HG02759 (cell line): ENCODE measurements at regions not wholly inside any gene's neighbourhood (a gene's known extent, or its start where the extent isn't known, plus 50 kb on each side); places are given as distances from the start of the nearest gene placed in this dataset.

Experiments
- ATAC-seq: cut with Tn5 transposase; IDR thresholded peaks from one replicate; pipeline ENCODE4 v1.9.1; 2021; ENCODE audit warnings: mild to moderate bottlenecking, moderate library complexity; ENCODE audit not compliant: unreplicated experiment

DNA sequence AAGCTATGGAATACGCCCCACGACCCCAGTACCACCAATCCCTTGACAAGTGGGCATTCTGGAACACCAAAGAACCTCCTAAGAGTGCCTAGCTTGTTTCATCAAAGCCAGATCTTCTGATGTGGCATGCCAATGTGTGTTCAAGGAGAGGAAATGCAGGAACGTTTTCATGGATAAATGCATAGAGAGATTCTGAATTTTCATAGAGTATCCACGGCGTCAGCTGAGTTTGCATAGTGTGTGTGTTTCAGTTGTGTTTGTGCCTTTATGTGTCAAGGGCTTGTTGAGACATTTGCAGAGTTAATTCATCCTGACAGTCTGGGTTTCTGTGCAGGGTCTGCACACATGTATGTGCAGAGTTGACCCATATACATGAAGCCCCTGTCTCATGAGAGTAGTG lies 172.7 kb upstream of the LRFN2 start:
- no peak for ATAC-seq

DNA sequence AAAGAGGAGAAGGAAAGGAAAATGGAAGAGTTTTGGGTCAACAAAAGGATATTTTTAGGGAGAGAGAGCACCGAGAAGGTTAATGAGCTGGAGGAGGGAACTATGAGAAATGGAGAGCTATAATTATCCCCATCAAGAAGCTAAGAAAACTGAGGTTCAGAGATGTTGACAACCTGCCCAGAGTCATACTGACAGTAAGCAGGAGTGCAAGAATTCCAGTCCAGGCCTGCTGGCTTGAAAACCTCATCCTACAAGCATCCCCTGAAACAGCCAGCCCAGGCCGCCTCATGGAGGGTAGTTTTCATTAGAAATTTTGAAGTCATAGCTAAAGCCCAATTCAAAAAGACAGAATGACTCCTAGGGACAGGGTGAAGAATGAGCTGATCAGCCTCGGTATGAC lies 172.1 kb upstream of the LRFN2 start:
- ATAC-seq: no peak

DNA sequence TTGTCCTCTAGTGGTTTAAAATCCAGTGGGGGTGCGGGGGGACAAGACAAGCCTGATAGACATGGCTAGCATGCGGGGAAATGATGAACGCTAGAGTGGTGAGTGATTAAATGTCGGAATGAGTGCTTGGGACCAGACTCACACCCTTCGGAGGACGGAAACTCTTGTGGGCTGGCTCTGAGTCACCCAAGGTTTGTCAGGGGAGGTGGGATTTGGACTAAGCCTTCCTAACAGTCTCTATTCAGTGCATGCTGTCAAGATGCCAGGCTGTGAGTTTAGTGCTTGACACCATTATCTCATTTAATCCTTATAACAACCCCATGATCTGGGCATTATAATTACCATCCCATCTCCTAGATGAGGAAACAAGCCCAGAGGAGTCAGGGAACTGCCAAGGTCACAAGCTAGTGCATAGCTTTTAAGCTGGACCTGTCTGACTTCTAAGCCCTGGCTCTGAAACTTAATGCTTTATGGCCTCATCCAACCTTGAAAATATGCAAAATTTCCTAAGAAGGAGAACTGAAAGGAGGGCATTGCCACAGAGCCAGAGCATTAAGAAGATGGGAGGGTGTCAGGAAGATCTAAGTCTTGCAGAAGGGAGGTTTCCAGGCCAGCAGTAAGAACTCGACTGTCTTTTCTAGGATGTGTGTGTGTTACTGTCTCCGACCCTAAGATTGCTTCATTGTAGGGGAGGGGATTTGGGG lies 168.7 kb upstream of the LRFN2 start:
- no peak for ATAC-seq

DNA sequence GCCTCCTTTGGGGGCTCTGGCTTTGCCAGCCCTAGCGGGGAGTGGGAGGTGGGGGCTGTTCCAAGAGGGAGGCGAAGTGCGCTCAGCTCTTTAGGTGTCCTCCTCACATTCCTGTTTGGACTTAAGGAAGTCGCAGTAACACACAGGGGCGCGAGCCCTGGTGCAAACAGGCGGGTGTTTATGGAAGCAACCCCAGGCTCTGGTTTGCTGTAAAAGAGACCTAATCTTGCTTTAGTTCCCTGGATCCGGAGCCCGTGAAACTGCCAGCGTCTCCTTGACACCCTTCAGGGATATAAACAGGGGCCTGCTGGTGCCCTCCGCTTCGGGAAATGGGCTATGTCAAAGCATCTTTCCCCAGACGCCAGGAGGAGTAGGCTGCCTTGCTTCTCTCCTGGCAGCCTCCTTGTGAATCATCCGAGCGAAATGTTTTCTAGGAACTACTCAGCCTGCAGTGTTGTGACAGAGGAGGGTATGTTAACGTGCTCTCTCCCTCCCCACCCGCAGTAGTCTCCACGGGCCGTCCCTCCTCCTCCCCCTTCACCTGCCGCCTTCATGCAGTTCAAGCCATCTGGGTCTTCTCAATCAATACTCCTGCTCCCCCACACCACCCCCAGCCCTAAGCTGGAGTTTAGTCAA lies 168.0 kb upstream of the LRFN2 start:
- no peak for ATAC-seq

DNA sequence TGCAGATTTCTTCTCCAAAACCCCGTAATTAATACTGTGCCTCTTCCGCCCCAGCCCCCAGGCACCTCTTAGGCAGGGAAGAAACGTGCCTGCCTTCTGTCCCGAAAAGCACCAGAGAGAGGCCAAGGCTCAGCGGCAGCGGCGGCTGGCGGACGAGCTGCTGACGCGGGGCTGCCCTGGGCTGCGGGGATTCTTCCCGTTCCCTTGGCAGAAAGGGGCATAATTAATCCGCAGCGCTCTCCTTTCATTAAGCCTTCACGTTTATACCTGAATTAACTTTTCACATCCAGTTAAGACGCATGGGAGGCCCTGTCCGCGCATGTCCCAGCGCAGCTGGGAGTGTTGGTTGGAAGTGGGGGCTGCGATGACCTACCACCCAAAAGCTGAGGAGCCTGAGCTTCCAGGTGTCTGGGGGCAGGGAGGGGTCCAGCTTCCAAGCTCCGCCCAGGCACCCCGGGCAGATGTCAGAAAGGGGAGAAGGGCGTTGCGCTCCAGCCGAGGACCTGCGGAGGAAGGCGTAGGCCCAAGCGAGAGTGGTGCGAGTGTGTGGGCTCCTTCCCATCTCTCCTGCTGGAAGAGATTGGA lies 167.4 kb upstream of the LRFN2 start:
- no peak for ATAC-seq

DNA sequence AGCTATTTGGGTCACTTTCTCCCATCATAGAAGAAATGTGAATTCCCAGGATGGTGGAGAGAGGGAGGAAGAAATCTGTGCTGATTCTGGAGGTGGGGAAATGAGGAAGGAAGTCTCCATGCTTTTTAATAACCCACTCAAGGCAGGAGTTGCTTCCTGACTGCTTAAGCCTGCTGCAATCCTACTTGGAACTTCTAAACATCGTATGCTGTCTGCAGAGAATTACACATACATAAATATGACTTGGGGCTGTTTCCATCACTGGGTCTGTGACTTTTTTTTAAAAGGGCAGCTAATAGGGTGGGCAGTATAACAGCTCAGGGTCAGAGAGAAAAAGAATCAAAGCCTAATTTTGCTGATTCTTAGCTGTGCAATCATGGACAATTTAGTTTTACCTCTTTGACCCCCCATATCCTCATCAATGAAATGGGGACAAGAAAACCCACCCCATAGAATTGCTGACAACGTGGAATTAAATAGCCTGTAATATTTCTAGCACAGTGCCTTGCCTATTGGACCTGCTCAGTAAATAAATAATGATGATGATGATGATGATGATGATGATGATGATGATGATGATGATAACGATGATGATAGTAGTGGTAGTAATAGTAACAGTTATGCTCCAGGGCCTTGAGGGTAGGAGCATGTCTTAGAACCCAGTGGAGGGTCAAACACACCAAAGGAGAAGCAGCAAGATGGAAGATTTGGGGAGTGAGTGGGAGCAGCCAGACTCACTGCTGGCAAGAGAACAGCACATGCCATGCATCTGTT lies 166.7 kb upstream of the LRFN2 start:
- no peak for ATAC-seq

DNA sequence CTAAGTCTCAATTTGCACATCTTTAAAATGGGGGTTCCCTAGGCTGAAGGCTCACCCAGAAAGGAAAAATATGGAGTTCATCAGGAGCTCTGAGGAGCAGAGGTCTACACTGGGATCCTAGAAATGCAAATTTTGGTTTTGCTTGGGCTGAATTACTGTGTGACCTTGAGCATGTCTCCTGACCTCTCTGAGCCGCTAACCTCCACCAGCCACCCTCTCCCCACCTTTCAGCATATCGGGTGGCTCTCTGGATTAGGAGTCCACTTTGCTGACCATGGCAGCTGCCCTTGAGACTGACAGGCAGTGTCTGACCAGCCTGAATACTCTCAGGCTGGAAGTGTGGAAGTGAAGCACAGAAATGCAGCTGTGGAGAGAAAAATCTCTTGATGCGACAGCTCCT lies 165.9 kb upstream of the LRFN2 start:
- no peak for ATAC-seq

DNA sequence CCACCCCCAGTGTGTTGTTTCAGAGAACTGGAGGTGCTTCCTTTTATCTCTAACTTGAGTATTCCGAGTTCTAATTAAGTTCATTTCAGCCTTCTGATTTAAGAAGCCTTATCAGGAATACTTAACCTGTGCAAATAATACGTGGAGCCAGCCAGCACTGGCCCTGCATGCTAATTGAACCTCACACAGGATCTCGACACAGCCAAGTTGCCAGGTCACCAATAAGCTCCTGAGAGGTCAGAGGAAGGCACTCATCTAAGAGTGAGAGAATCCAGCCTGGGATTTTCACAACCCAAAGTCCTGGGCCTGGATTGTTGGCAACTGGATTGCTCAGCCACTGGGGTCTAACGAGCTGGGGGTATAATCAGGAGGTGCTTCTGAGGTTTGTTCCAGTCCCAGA lies 157.7 kb upstream of the LRFN2 start:
- no peak for ATAC-seq

DNA sequence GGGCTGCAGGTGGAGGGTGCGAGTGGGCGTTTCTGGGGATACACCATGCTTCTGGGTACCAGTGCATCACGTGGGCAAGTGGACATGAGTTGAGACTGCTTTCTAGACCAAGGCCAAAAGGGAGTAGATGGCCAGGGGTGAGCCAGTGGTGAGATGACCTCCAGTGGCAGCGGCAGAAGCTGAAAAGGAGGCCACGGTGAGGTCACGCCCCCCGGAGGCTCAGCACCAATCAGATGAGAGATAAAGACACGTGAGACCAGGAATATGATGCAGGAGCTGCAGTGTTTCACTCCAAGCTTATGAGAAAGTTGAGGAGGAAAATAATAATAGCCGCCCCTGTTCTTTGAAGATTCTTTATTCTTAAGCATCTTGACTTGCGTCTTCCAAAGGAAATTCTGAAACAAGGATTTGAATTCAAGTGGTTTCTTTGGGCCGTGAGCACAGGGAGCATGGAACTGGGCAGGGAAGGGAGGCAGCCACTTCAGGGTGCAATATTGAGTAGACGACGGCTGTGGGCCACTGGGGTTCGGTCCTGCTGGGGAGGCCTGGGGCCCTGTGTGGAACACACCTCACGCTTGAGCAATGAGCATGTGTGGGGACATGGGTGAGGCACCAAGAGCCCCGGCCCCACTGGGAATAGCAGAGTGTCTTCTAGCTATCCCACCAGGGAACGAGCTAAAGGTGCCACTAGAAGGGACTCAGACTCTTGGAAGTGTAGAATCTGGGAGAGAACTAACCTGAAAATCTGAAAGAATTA lies 156.7 kb upstream of the LRFN2 start:
- no peak for ATAC-seq

DNA sequence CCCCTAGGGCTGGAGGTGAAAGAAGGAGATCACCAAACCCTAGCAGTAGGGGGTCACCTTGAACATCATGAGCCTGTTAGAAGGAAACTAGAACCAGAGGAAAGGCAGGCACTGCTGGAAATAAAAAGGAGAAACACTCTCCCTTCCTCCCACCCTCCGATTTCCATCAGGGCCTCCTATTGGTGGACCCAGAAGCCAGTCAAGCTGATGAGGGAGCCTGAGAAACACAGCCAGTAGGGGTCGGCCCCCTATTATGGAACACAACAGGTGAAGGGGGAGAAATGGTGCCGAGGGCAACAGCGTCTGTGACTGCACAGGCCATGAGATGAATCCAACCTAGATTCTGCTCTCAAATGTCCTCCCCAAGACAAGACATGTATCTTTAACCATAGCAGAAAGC lies 156.1 kb upstream of the LRFN2 start:
- ATAC-seq: no peak

DNA sequence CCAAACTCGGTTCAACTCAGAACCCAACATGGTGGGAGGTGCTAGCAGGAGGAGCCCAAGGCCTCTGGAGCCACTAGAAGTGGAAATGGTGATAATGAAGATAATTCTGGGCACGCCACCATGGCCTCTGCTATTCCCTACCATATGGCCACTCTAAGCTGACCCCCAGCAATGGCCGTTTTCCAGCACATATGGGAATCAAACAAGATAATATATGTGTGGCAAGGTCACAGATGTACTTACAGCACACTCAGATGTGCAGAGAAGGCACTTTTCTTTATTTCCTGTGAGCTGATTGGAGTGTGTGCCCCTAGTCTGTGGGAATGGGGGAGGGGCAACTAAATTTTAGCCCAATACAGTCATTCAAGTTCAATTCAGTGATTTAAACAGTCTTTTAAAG lies 153.4 kb upstream of the LRFN2 start:
- no peak for ATAC-seq

DNA sequence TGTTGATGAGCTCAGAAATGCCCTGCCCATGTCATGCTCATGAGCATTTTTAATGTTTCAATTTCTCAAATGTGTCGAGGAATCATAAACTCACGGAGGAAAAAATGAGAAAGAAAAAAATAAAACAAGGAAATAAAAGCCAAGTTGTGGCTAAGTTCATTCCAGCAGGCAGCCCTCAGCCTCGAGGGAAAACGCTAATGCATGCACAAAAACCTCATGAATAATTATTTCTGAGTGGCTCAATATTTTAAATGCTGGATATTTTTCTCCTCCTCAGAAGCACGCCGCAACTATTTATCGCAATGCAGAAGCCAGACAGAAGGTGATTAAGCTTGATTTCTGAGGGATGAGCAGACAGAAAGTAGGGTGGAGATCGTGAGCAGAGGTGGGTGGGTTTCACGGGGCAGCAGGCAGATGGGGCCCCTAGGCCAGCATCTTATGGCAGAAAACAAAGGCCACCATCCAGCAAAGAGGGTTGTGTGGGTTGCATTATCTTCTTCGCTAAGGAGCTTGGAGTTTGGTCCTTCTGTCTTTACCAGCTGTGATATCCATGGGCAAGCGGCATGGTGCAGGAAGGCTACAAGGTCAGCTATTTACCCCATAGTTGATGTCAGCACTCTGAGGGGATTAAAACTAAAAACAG lies 151.5 kb upstream of the LRFN2 start:
- ATAC-seq: no peak

DNA sequence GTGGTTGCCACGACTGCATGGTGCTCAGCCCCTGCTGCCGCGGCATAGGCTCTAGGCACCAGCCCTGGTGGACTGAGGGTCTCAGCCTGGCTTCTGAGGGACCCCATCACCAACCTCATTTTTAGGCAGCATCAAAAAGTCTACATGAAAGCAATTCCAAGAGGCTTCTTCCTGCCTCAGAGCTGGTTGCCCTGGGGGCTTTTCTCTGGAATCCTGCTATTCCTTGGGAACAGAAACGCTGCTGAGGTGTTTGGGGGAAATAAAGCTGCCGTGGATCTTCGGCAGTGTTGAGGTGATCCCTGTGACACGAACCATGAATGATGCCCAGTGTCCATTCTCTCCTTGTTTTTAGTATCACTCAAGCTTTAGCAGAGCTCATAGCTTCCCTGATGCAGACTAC lies 148.4 kb upstream of the LRFN2 start:
- ATAC-seq: no peak

DNA sequence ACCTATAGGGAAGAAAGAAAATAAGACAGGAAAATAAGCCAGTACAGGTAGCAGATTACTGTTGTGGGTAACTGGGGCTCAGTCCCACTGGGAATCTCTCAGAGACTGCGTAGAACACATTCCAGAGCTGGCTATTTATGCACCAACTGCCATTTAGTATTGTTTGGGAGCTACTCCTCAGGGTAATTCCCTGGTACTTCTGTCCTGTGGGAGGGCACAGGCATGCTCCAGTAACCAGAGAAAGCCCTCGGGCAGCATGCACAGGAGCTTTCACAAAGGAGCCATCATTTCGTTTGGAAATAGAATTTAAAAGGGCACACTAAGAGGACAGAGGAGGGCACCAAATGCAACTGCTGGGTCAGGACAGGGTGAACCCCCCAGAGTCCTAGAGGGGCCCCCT lies 148.0 kb upstream of the LRFN2 start:
- ATAC-seq: no peak

DNA sequence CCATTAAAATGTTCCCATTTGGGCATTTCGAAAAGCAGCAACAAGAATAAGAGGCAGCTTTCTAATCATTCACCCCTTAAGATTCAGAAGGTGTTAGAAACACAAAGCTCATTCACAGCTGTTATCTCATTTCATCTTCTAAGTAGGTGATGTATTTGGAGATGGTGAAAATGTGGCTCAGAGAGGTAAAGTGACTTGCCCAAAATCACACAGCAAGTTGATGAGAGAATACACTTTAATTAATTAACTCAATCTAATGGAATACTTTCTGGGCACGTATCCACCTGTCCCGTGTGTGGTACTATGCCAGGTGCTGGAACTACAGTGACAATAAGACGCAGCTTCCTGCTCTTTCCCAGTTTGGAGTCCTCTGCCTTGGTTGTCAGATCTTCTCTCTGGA lies 147.4 kb upstream of the LRFN2 start:
- no peak for ATAC-seq

DNA sequence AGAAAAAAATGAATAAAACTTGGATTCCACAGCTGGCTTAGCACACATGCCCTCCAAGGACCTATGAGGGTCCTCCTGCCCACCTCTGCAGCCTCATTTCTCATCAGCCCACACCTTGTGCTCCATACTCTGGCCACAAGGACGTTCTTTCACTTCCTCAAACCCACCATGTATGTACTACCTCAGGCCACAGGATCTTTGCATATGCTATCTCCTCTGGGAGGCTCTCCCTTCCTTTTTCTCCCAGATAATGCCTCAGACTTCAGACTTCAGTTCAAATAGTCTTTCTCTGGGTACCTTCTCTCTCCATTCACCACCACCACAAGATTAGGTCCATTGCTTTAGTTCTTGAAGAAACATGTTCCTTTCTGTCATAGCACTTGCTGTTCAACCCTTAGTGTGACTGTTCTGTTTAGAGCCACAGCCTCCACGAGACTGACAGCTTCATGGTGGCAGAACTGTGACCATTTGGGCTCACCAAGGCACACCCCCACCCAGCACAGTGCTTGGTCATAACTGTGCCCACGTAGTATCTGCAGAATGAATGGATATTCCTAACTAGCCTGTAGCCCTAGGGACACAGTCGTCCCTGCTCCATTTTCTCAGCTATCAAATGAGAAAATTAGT lies 146.7 kb upstream of the LRFN2 start:
- no peak for ATAC-seq

DNA sequence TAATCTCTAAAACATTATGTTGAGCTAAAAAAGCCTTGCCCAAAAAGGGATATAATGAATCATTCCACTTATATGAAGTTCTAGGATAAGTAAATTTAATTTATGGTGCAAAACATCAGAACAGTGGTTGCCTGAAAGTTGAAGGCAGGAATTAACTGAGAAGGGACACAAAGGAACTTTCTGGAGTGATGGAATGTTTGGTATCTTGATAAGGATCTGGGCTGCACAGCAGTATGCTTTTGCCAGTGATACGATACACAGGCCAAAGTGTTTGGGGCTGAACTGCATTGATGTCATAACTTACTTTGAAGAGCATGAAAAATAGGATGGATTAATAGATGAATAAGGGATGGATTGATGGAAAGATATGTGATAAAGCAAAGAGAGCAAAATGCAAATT lies 146.1 kb upstream of the LRFN2 start:
- no peak for ATAC-seq

DNA sequence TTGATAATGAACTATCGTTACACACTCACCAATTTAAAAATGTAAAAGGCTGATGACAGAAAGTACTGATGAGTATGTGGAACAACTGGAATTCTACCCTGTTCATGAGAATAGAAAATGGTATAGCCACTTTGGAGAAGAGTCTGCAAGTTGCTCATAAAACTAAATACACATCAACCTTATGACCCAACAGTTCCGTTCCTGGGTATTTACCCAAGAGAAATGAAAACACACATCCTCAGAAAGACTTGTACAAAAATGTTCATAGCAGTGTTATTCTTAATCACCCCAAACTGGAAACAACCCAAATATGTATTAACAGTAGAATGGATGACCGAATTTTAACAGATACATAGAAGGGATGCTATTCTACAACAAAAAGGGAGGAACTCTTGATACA lies 145.7 kb upstream of the LRFN2 start:
- ATAC-seq: no peak

DNA sequence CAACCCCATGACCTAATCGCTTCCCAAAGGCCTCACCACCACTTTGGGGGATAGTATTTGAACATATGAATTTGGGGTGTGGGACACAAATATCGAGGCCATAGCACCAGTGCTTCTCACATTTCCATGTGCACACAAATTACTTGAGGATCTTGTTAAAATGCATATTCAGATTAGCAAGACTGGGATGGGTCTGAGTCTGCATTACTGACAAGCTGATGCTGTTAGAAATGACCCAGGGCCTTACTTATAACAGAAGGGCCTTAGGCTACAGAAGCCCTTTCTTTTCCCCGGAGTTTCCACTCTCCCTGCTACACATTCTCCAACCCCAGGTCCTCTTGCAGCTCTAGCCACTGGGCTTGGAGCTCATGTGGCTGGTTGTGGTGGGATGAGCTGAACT lies 141.5 kb upstream of the LRFN2 start:
- no peak for ATAC-seq

DNA sequence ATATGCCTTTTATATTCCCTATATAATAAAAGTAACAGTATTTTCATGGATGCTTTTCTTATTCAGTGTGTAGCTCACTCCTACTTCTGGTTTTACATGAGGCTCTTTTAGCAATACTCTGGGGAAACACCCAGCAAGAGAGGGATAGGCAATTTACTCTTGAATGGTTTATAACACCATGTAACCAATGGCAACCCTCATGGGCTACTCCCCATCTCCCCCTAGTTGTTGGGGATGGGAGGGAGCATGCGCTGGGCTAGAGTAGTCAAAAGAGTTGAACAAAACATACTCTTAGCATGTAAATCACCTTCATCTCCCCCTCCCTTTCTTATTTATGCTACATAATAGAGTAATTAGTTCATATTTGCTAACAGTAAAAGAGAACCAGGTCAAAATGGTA lies 140.1 kb upstream of the LRFN2 start:
- ATAC-seq: no peak
